GM12801 (cell line): ENCODE measurements at regions not wholly inside any gene's neighbourhood (a gene's known extent, or its start where the extent isn't known, plus 50 kb on each side); places are given as distances from the start of the nearest gene placed in this dataset.

Experiments
- TF ChIP-seq, protein P1 (sequence below): IDR thresholded peaks from one replicate; pipeline ENCODE4 v1.5.1; 2011; ENCODE audit warnings: control low read depth; ENCODE audit not compliant: insufficient read length; ENCODE audit errors: extremely low read depth

GRCh38 chr15:70494517-70494851 is 268.9 kb downstream of the UACA start:
- TF ChIP-seq, protein P1, sequence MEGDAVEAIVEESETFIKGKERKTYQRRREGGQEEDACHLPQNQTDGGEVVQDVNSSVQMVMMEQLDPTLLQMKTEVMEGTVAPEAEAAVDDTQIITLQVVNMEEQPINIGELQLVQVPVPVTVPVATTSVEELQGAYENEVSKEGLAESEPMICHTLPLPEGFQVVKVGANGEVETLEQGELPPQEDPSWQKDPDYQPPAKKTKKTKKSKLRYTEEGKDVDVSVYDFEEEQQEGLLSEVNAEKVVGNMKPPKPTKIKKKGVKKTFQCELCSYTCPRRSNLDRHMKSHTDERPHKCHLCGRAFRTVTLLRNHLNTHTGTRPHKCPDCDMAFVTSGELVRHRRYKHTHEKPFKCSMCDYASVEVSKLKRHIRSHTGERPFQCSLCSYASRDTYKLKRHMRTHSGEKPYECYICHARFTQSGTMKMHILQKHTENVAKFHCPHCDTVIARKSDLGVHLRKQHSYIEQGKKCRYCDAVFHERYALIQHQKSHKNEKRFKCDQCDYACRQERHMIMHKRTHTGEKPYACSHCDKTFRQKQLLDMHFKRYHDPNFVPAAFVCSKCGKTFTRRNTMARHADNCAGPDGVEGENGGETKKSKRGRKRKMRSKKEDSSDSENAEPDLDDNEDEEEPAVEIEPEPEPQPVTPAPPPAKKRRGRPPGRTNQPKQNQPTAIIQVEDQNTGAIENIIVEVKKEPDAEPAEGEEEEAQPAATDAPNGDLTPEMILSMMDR = no peak

DNA sequence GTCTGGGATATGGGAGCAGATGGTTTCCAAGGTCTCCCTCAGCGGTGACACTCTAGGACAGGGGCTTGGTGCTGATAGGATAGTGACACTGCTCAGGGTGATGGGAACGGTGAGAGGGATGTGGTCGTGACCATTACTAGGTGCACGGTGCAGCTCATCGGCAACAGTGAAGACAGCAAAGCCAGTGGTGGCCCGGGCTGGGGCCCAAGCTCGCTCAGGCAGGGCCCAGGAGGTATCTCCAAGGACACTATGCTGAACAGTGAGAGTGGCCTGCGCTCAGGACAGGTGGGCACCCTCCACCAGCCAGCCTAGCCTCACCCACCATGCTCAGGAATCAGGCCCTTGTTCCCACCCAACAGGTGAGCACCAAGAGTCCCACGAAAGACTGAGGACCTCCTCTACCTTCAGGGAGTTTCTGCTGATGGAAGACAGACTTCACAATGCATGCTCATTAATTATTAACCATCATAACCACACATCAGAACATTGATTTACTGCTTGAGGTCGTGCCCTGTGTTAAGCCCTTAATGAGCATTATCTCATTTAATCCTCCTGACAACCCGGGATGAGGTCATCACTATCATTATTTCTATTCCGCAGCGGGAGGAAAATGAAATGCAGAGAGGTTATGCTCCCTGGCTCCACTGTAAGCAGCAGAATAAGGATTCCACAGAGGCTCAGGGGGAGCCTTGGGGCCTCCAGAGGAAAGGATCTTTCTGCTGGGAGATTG is 269.4 kb downstream of the UACA start:
- TF ChIP-seq, protein P1 = no peak

GRCh38 chr15:70493376-70493775 is 270.0 kb downstream of the UACA start:
- TF ChIP-seq, protein P1 = no peak

- TF ChIP-seq, protein P1 = no peak
Measured at GRCh38 chr15:70492240-70493177, 270.8 kb downstream of the UACA start.

DNA sequence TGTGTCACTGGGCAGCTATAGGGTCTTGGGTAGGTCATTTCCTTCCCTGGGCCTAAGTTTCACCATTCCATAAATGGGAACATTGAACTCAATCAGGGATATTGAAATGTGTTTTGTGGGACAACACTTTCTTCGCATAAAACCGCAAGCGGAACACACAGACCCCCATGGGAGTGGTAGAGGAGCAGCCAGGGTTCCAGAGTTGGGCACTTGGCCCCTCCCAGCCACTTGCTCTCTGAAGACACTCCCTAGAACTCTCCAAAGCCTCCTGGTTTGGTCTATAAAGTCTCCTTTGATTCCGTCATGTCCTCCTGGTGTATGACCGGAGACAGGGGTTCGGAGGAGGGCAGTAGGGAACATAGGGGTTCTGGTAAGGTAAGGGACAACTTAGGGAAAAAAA is 271.7 kb downstream of the UACA start:
- TF ChIP-seq, protein P1 = no peak

DNA sequence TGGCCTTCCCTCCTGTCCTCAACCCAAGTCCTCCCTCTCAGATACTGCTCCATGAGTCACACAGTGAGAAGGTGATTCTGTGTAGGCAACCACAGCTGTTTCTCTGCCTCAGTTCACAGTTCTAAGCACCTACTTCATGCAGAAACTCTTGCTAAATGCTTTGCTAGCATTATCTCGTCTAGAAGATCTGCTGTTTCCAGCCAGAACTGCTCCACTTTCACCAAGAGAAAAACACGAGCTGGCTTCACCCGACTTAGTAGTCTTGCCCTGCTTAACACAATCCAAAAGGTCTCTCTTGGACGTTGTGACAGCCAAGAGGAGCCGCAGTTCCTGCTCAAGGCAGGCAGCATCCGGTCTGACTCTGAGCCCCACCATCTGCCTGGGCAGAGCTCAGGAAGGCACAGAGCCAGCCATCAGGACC is 272.1 kb downstream of the UACA start:
- TF ChIP-seq, protein P1 = no peak

GRCh38 chr15:70490838-70491155 is 272.6 kb downstream of the UACA start:
- TF ChIP-seq, protein P1 = no peak
